ENCODE measurements at regions not wholly inside any gene's neighbourhood (a gene's known extent, or its start where the extent isn't known, plus 50 kb on each side); places are given as distances from the start of the nearest gene placed in this dataset.

DNA sequence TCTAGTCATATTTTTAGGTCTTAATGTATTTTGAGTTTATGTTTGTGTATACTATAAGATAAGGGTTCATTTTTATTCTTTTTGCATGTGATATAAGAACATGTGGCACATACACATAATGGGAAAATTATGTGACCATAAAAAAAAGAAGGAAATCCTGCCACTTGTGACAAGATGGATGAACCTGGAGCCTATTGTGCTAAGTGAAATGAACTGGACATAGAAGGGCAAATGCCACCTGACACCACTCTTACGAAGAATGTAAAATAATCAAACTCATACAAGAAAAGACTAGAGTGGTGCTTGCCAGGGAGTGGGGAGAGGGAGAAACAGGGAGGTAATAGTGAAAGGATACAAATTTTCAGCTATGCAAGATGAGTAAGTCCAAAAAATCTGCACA lies 126.1 kb downstream of the PLEKHG1 start:
- TF ChIP-seq YY1 (IDR thresholded peaks at IDR 0.05; ENCODE audit: insufficient read depth, insufficient read length) (no peak), ZNF274 (IDR thresholded peaks at IDR 0.05; ENCODE audit: low read depth, low read length) (no peak)
